NOMO-1 (cell line): ENCODE measurements at regions not wholly inside any gene's neighbourhood (a gene's known extent, or its start where the extent isn't known, plus 50 kb on each side); places are given as distances from the start of the nearest gene placed in this dataset.

Experiments
- DNase-seq, 2 experiments: peaks; one replicate each; lab custom pipeline; 2025; ENCODE audit not compliant: unreplicated experiment in 2 of 2; lab: John Stamatoyannopoulos, UW

DNA sequence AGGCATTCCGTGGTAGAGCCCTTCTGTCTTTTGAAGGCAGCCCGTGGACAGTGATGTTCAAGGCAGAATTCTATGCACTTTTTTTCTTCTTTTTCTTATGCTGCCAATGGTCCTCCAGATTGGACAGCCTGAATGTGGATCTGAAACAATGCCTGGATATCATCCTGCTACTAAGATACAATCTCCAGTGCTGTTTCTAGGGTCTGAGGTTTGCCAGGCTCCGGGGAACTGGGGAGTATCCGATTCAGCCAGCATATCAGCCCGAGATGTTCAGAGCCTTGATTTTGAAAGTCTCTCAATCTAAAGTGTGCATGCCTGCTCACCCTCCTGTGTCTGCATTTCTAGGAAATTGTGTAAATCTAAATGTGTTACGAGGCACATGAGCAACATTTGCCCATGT is 103.8 kb upstream of the WWC1 start:
- DNase-seq: no peak

GRCh38 chr5:168188182-168188581 is 103.3 kb upstream of the WWC1 start:
- DNase-seq: no peak

DNA sequence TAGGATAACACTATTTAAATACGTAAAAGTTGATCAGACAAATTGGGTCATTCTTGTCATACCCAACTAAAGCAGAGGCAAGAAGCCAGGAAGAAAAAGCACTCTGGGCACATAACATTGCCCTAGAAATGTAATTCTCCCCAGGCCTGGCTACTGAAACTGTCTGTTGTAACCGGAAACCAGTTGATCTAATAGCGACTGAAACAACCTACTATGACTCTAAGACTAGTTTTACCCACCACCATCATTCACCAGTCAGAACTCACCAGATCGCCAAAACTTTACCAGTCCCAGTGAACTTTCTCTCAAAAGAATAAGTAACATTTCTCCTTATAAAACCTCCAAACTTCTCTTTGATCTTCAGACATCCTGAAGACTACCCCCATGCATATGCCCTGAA is 99.3 kb upstream of the WWC1 start:
- no peak for DNase-seq

- DNase-seq: no peak
These were observed 97.8 kb upstream of the WWC1 start for GRCh38 chr5:168193493-168194250.

GRCh38 chr5:168195110-168195509 is 96.3 kb upstream of the WWC1 start:
- no peak for DNase-seq

DNA sequence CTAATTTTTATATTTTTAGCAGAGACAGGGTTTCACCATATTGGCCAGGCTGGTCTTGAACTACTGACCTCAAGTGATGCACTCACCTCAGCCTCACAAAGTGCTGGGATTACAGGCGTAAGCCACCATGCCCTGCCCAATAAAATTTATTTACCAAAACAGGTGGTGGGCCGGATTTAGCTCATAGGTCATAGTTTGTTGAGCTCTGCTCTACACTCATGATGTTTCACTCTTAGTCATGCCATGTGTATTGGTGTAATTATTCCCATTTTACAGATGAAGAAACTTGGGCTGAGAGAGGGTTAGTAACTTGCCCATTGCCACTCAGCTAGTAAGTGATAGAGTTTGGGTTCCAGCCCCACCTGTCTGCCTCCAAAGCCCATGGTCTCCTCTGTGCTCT is 93.1 kb upstream of the WWC1 start:
- no peak for DNase-seq

DNA sequence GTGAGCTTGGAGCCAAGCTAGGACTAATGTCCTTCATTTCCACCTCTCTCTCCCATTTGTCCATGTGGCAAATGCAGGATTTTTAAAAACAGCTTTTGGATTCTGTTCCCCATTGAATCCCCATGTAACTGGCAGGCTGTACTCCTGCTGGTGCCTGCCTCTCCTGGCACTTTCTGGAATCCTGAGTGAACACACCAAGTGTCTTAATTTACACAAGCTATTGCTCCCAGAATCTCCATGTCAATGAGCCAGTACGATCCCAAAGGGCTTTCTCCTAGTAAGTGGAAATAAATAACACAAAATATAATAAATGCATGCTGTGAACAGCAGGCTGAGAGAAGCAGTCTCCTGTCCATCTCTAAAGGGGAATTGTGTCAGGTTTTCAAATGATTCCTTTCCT is 88.4 kb upstream of the WWC1 start:
- DNase-seq: no peak

DNA sequence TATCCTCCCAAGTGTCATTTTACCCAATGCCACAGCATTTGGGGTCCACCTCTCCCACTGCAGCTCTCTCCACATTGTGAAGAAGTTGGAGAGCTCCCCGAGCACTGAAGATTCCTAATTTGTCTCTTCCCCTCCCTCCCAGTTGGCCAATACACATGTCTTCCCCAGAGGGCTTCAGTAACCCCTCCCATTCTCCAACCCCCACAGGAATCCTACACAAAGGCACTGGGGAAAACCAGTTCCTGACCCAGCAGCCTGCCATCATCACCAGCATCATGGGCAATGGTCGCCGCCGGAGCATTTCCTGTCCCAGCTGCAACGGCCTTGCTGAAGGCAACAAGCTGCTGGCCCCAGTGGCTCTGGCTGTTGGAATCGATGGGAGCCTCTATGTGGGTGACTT is 87.3 kb upstream of the WWC1 start:
- no peak for DNase-seq

- DNase-seq: no peak
These were observed 83.9 kb upstream of the WWC1 start for GRCh38 chr5:168207450-168208029.

DNA sequence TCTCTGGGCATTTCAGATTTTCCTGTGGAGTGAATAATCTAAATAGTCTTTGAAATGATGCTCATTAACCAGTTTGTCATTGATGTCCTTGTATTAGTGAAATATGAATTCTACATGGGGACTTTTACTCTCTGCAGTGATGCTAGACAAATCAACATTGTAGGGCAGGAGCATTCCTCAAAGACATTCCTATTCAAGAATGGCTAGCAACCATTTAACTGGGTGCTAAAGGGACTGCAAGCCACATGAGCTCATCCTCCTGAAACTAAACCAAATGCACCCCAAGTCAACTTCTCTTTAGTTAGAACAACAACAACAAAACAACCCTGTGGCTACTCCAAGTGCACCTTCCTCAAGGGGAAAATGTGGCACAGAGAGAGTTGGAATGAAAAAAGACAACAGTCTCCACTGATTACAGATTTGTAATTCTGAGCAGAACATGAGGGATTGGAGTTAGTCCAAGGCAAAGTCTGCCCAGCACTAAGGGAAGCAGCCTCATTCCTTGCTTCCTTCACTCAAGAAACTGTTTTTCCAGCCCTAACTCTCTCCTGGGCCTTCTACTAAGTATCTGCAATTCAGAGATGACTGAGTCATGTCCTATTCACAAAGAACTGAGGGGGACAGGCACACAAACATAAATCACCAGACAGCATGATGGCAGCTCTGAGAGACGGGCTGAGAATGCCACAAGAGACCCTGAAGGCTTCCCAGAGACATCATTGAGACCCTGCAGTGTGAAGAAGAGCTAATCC is 82.0 kb upstream of the WWC1 start:
- DNase-seq: no peak

DNA sequence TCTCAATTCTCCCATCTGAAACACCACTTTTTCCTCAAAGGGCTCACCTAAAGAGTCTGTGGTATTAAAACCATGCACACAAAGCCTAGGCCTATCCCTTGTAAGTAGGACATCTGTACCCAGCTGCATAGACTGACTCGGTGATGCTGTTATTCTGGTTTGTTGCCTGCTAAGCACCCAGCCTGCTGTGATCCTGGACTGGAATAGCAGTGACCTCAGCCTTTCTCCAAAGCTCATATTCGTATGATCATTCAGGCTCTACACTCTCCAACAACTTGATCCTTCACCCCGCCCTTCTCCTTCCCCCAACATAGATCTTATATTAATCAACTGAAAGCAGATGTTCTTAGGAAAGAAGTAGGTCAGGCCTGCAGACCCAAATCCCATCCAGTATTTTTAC is 81.4 kb upstream of the WWC1 start:
- DNase-seq: no peak

DNA sequence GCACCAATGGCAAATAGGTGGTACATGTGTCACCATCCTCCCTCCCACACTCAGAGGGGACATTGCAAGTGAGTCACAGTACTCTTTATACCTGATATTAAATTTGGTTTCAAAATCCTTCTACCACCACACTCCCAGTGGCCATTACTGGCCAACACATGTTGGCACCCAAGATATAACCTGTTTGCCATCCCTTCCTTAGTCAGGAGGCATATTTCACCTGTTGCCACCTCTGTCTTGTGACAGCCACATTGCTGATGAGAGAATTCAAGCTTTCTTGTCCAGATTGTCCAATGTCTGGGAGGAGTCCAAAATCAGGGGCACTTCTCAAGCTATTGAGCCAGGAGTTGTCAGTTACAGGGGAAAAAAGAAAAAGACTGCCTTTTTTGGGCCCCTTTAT is 80.2 kb upstream of the WWC1 start:
- DNase-seq: no peak

GRCh38 chr5:168211936-168212335 is 79.5 kb upstream of the WWC1 start:
- DNase-seq: no peak

DNA sequence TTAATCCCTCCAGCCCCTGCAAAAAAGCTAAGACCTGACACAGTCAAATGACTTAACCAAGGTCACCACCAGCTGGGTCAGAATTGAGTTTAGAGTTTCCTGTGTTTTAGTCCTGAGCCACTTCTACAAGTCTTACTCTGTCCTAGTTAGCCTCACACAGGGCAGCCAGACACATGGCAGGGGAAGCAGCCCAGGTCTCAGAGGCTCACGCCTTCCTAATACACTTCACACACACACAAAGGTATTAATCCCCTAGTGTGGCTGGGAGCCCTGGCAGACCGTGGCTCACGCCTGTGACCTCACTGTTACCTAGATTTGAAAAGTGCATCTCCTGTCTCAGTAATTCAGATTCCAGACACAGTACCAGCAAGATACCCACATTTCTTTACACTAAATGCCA is 77.4 kb upstream of the WWC1 start:
- DNase-seq: no peak

- DNase-seq: no peak
These were observed 76.6 kb upstream of the WWC1 start for GRCh38 chr5:168214886-168215285.

GRCh38 chr5:168215646-168216045 is 75.8 kb upstream of the WWC1 start:
- DNase-seq: no peak

DNA sequence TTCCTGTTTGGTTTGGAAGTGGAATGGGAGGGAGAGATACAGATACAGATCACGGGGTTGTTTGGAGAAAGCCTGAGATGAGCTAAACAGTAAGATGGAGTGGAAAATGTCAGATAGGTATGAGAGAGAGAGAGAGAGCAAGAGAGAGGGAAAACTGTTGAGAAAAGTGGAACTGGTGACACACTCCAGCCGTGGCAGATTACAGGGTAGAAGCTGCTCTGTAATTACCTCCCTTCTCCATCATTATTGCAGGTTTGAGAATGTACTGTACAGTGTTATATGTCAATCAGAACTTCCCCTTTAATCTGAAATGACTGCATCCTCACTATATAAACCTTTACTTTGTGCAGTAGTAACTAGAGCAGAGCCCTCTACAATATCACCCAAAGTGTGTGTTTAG is 74.5 kb upstream of the WWC1 start:
- no peak for DNase-seq

GRCh38 chr5:168217497-168217896 is 73.9 kb upstream of the WWC1 start:
- no peak for DNase-seq

DNA sequence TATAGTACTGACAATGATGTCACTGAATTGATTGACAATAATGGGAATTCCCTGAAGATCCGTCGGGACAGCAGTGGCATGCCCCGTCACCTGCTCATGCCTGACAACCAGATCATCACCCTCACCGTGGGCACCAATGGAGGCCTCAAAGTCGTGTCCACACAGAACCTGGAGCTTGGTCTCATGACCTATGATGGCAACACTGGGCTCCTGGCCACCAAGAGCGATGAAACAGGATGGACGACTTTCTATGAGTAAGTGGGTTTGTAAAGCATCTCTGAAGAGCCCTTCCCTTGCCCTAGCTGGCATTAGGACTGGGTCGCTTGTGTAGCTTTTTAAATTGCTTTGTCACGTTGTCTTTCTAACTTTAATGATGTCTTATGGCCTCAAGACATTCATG is 72.7 kb upstream of the WWC1 start:
- DNase-seq: no peak

DNA sequence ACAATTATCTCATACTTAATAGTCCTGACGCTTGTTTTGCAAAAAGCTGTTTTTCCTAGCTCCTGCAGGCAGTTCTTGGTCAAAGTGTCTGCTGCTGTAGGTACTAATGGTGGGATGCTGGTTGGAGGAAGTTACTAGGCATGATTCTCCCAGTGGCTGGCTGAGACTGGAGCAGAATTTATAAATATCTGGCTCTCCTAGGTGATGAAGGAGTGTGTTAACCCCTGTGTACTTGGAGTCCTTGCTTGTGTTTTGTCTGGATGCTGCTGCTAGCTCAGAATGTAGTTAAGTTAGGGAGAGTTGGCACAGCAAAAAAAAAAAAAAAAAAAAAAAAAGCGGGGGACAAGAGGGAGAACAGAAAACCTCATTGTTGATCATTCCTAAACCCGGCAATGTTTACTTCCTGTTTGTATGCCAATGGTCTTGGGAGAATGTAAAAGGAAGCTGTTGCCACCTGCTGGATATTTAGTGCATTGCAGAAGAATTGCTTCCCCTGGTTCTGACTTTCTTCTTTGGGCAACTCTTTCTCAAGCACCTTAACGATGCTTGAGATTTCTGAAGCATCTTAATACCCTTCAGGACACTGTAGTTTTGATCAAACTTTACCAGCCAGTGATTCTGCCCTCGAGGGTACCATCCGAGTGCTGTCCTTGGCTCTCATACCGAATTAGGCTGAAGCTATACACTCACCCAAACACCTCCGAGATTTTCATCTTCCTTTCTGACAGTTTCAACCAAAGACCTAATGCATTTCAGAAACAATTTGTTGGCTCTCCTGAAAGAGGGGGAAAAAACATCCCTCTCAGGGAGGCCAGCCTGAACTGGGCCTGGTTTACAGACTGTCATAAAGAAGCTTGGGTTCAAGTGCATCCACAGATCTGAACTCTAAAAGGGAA is 71.7 kb upstream of the WWC1 start:
- peak in 1 of 2 experiments; percentile 47 for DNase-seq

DNA sequence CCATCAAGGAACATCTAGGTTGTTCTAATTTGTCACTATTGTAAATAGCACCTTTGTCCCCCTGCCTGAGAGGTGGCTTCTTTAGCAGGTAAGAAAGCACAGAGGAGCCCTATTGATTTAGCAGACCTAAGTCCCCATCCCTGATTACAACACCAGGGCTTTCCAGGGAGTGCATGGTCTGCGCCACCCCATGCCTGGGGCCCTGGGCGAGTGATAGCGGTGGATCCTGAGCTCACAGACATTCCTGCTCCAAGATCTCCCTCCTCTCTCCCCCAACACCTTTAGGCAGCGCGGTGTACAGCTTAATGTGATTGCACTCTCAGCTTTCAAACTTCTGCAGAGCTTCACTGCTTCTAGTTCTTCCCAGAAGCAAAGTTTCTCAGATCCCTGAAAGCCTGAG is 67.4 kb upstream of the WWC1 start:
- DNase-seq: no peak
